ENCODE measurements at regions not wholly inside any gene's neighbourhood (a gene's known extent, or its start where the extent isn't known, plus 50 kb on each side); places are given as distances from the start of the nearest gene placed in this dataset.

DNA sequence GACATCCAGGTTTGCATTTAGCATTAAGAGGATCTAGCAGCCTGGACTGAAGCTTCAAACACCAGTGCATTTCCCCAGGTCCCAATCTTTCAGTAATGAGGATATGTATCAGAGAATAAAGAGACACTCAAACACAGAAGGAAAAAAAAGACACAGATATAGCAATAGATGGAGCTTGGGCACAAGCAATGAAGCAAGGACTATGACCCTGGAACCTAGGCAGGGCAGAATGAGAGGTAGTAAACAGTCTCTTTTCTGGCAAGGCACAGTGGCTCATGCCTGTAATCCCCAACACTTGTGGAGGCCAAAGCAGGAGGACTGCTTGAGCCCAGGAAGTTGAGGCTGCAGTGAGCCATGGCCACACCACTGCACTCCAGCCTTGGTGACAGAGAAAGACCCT, 80.7 kb upstream of the HNRNPA3 start:
- H3K27ac ChIP-seq (ENCODE audit: low read depth in 2 of 2, low read length in 2 of 2): no peak overlapping the region
- no peaks in the 10 kb centered on the region for H3K36me3 ChIP-seq (ENCODE audit: control insufficient read depth in 2 of 2, insufficient read depth in 2 of 2, low read length in 2 of 2)
- no peak overlapping the region for H3K4me3 ChIP-seq (ENCODE audit: low read length in 2 of 2)
- H3K27me3 ChIP-seq (ENCODE audit: control insufficient read depth in 2 of 2, insufficient read depth in 2 of 2, low read length in 2 of 2): no peaks in the 10 kb centered on the region
- no peaks in the 10 kb centered on the region for H3K9me3 ChIP-seq (ENCODE audit: control insufficient read depth in 2 of 2, low read length in 2 of 2)
- no peak overlapping the region for H3K9ac ChIP-seq (ENCODE audit: low read depth in 1 of 2, low read length in 2 of 2)
- H3K4me1 ChIP-seq (ENCODE audit: control insufficient read depth in 2 of 2, insufficient read depth in 2 of 2, low read length in 2 of 2): no peaks in the 10 kb centered on the region

- Histone ChIP-seq H3K4me3 (ENCODE audit: low read length in 2 of 2) (no peak overlapping the region), H3K27ac (ENCODE audit: low read depth in 2 of 2, low read length in 2 of 2) (no peak overlapping the region), H3K36me3 (ENCODE audit: control insufficient read depth in 2 of 2, insufficient read depth in 2 of 2, low read length in 2 of 2) (no peaks in the 10 kb centered on the region), H3K27me3 (ENCODE audit: control insufficient read depth in 2 of 2, insufficient read depth in 2 of 2, low read length in 2 of 2) (peaks cover 0 to 2% of the 10 kb centered on the region in 2 donors), H3K4me1 (ENCODE audit: control insufficient read depth in 2 of 2, insufficient read depth in 2 of 2, low read length in 2 of 2) (no peaks in the 10 kb centered on the region), H3K9ac (ENCODE audit: low read depth in 1 of 2, low read length in 2 of 2) (no peak overlapping the region), H3K9me3 (ENCODE audit: control insufficient read depth in 2 of 2, low read length in 2 of 2) (no peaks in the 10 kb centered on the region)
Measured at GRCh38 chr2:177138823-177139222, 73.8 kb upstream of the HNRNPA3 start.

- H3K4me1 ChIP-seq (ENCODE audit: control insufficient read depth in 2 of 2, insufficient read depth in 2 of 2, low read length in 2 of 2): no peaks in the 10 kb centered on the region
- H3K9ac ChIP-seq (ENCODE audit: low read depth in 1 of 2, low read length in 2 of 2): no peak overlapping the region
- no peak overlapping the region for H3K4me3 ChIP-seq (ENCODE audit: low read length in 2 of 2)
- peaks cover 0 to 2% of the 10 kb centered on the region in 2 donors for H3K27me3 ChIP-seq (ENCODE audit: control insufficient read depth in 2 of 2, insufficient read depth in 2 of 2, low read length in 2 of 2)
- no peaks in the 10 kb centered on the region for H3K36me3 ChIP-seq (ENCODE audit: control insufficient read depth in 2 of 2, insufficient read depth in 2 of 2, low read length in 2 of 2)
- no peaks in the 10 kb centered on the region for H3K9me3 ChIP-seq (ENCODE audit: control insufficient read depth in 2 of 2, low read length in 2 of 2)
- no peak overlapping the region for H3K27ac ChIP-seq (ENCODE audit: low read depth in 2 of 2, low read length in 2 of 2)
Measured at GRCh38 chr2:177141866-177142265, 70.7 kb upstream of the HNRNPA3 start.

GRCh38 chr2:177143444-177143843, 69.2 kb upstream of the HNRNPA3 start:
- Histone ChIP-seq H3K4me3 (ENCODE audit: low read length in 2 of 2) (no peak overlapping the region), H3K36me3 (ENCODE audit: control insufficient read depth in 2 of 2, insufficient read depth in 2 of 2, low read length in 2 of 2) (no peaks in the 10 kb centered on the region), H3K27me3 (ENCODE audit: control insufficient read depth in 2 of 2, insufficient read depth in 2 of 2, low read length in 2 of 2) (peaks cover 5 to 8% of the 10 kb centered on the region in 2 donors), H3K27ac (ENCODE audit: low read depth in 2 of 2, low read length in 2 of 2) (no peak overlapping the region), H3K4me1 (ENCODE audit: control insufficient read depth in 2 of 2, insufficient read depth in 2 of 2, low read length in 2 of 2) (peaks cover 0 to 6% of the 10 kb centered on the region in 2 donors), H3K9ac (ENCODE audit: low read depth in 1 of 2, low read length in 2 of 2) (no peak overlapping the region), H3K9me3 (ENCODE audit: control insufficient read depth in 2 of 2, low read length in 2 of 2) (no peaks in the 10 kb centered on the region)

GRCh38 chr2:177147093-177147694, 65.4 kb upstream of the HNRNPA3 start:
- no peak overlapping the region for H3K4me3 ChIP-seq (ENCODE audit: low read length in 2 of 2)
- H3K27ac ChIP-seq (ENCODE audit: low read depth in 2 of 2, low read length in 2 of 2): no peak overlapping the region
- H3K9ac ChIP-seq (ENCODE audit: low read depth in 1 of 2, low read length in 2 of 2): no peak overlapping the region
- H3K9me3 ChIP-seq (ENCODE audit: control insufficient read depth in 2 of 2, low read length in 2 of 2): no peaks in the 10 kb centered on the region
- peaks cover 0 to 9% of the 10 kb centered on the region in 2 donors for H3K4me1 ChIP-seq (ENCODE audit: control insufficient read depth in 2 of 2, insufficient read depth in 2 of 2, low read length in 2 of 2)
- no peaks in the 10 kb centered on the region for H3K36me3 ChIP-seq (ENCODE audit: control insufficient read depth in 2 of 2, insufficient read depth in 2 of 2, low read length in 2 of 2)
- peaks cover 8 to 9% of the 10 kb centered on the region in 2 donors for H3K27me3 ChIP-seq (ENCODE audit: control insufficient read depth in 2 of 2, insufficient read depth in 2 of 2, low read length in 2 of 2)

- no peaks in the 10 kb centered on the region for H3K9me3 ChIP-seq (ENCODE audit: control insufficient read depth in 2 of 2, low read length in 2 of 2)
- H3K4me3 ChIP-seq (ENCODE audit: low read length in 2 of 2): peak overlapping the region; percentile 2 to 65
- peaks cover 8 to 9% of the 10 kb centered on the region in 2 donors for H3K27me3 ChIP-seq (ENCODE audit: control insufficient read depth in 2 of 2, insufficient read depth in 2 of 2, low read length in 2 of 2)
- H3K36me3 ChIP-seq (ENCODE audit: control insufficient read depth in 2 of 2, insufficient read depth in 2 of 2, low read length in 2 of 2): no peaks in the 10 kb centered on the region
- no peak overlapping the region for H3K27ac ChIP-seq (ENCODE audit: low read depth in 2 of 2, low read length in 2 of 2)
- peaks cover 0 to 9% of the 10 kb centered on the region in 2 donors for H3K4me1 ChIP-seq (ENCODE audit: control insufficient read depth in 2 of 2, insufficient read depth in 2 of 2, low read length in 2 of 2)
- no peak overlapping the region for H3K9ac ChIP-seq (ENCODE audit: low read depth in 1 of 2, low read length in 2 of 2)
Measured at GRCh38 chr2:177147834-177148445, 64.7 kb upstream of the HNRNPA3 start.

- Histone ChIP-seq H3K9ac (ENCODE audit: low read depth in 1 of 2, low read length in 2 of 2) (peak overlapping the region in 1 of 2 donors; percentile 9), H3K4me3 (ENCODE audit: low read length in 2 of 2) (peak overlapping the region; percentile 25 to 65), H3K27me3 (ENCODE audit: control insufficient read depth in 2 of 2, insufficient read depth in 2 of 2, low read length in 2 of 2) (peaks cover 6 to 9% of the 10 kb centered on the region in 2 donors), H3K4me1 (ENCODE audit: control insufficient read depth in 2 of 2, insufficient read depth in 2 of 2, low read length in 2 of 2) (peaks cover 0 to 9% of the 10 kb centered on the region in 2 donors), H3K27ac (ENCODE audit: low read depth in 2 of 2, low read length in 2 of 2) (no peak overlapping the region), H3K36me3 (ENCODE audit: control insufficient read depth in 2 of 2, insufficient read depth in 2 of 2, low read length in 2 of 2) (no peaks in the 10 kb centered on the region), H3K9me3 (ENCODE audit: control insufficient read depth in 2 of 2, low read length in 2 of 2) (no peaks in the 10 kb centered on the region)
Measured at GRCh38 chr2:177148477-177149154, 64.0 kb upstream of the HNRNPA3 start.

GRCh38 chr2:177149155-177149503, 63.5 kb upstream of the HNRNPA3 start:
- peaks cover 6 to 9% of the 10 kb centered on the region in 2 donors for H3K27me3 ChIP-seq (ENCODE audit: control insufficient read depth in 2 of 2, insufficient read depth in 2 of 2, low read length in 2 of 2)
- peak overlapping the region in 1 of 2 donors; percentile 25 for H3K4me3 ChIP-seq (ENCODE audit: low read length in 2 of 2)
- H3K27ac ChIP-seq (ENCODE audit: low read depth in 2 of 2, low read length in 2 of 2): no peak overlapping the region

GRCh38 chr2:177153805-177154204, 58.8 kb upstream of the HNRNPA3 start:
- Histone ChIP-seq H3K4me1 (ENCODE audit: control insufficient read depth in 2 of 2, insufficient read depth in 2 of 2, low read length in 2 of 2) (peaks cover 0 to under 1% of the 10 kb centered on the region in 2 donors), H3K9me3 (ENCODE audit: control insufficient read depth in 2 of 2, low read length in 2 of 2) (no peaks in the 10 kb centered on the region), H3K4me3 (ENCODE audit: low read length in 2 of 2) (no peak overlapping the region), H3K9ac (ENCODE audit: low read depth in 1 of 2, low read length in 2 of 2) (no peak overlapping the region), H3K27me3 (ENCODE audit: control insufficient read depth in 2 of 2, insufficient read depth in 2 of 2, low read length in 2 of 2) (peaks cover 0 to under 1% of the 10 kb centered on the region in 2 donors), H3K27ac (ENCODE audit: low read depth in 2 of 2, low read length in 2 of 2) (no peak overlapping the region), H3K36me3 (ENCODE audit: control insufficient read depth in 2 of 2, insufficient read depth in 2 of 2, low read length in 2 of 2) (no peaks in the 10 kb centered on the region)

More at GRCh38 chr2:177149155-177149503, 63.5 kb upstream of the HNRNPA3 start:
- H3K4me1 ChIP-seq (ENCODE audit: control insufficient read depth in 2 of 2, insufficient read depth in 2 of 2, low read length in 2 of 2): peaks cover 0 to 9% of the 10 kb centered on the region in 2 donors
- H3K9me3 ChIP-seq (ENCODE audit: control insufficient read depth in 2 of 2, low read length in 2 of 2): no peaks in the 10 kb centered on the region
- no peaks in the 10 kb centered on the region for H3K36me3 ChIP-seq (ENCODE audit: control insufficient read depth in 2 of 2, insufficient read depth in 2 of 2, low read length in 2 of 2)
- H3K9ac ChIP-seq (ENCODE audit: low read depth in 1 of 2, low read length in 2 of 2): peak overlapping the region in 1 of 2 donors; percentile 9

GRCh38 chr2:177154809-177155208, 57.8 kb upstream of the HNRNPA3 start:
- Histone ChIP-seq H3K36me3 (ENCODE audit: control insufficient read depth in 2 of 2, insufficient read depth in 2 of 2, low read length in 2 of 2) (no peaks in the 10 kb centered on the region), H3K27me3 (ENCODE audit: control insufficient read depth in 2 of 2, insufficient read depth in 2 of 2, low read length in 2 of 2) (no peaks in the 10 kb centered on the region), H3K9ac (ENCODE audit: low read depth in 1 of 2, low read length in 2 of 2) (no peak overlapping the region), H3K4me3 (ENCODE audit: low read length in 2 of 2) (no peak overlapping the region), H3K4me1 (ENCODE audit: control insufficient read depth in 2 of 2, insufficient read depth in 2 of 2, low read length in 2 of 2) (no peaks in the 10 kb centered on the region), H3K9me3 (ENCODE audit: control insufficient read depth in 2 of 2, low read length in 2 of 2) (no peaks in the 10 kb centered on the region), H3K27ac (ENCODE audit: low read depth in 2 of 2, low read length in 2 of 2) (no peak overlapping the region)
